Gastroesophageal sphincter (tissue), 3 donors: ENCODE measurements at regions not wholly inside any gene's neighbourhood (a gene's known extent, or its start where the extent isn't known, plus 50 kb on each side); places are given as distances from the start of the nearest gene placed in this dataset.
"Not testable (repeated sequence)": the region's sequence is repeated elsewhere in the genome, so short reads cannot be mapped to it uniquely, and the experiment has no call there.

Source experiments
- POLR2A ChIP-seq, 2 donors: fragments of 450-650 bp; IDR thresholded peaks; one replicate each; pipeline ENCODE4 v1.6.1; 2017; ENCODE audit warnings: antibody characterized with exemption in 2 of 2, mild to moderate bottlenecking in 2 of 2, moderate library complexity in 1 of 2
- POLR2AphosphoS5 ChIP-seq: sonication (generic); formaldehyde crosslinking; IDR thresholded peaks from one replicate; pipeline ENCODE4 v1.6.1; 2017; ENCODE audit warnings: antibody characterized with exemption
- TF ChIP-seq, protein P1 (sequence below), 4 experiments: fragments of 200-600 bp in 2 of 4; fragments of 450-650 bp in 2 of 4; sonication (generic) in 1 of 4; IDR thresholded peaks; one replicate each; pipeline ENCODE4 v1.5.1; 2017 to 2019; ENCODE audit warnings: antibody characterized with exemption in 4 of 4, mild to moderate bottlenecking in 2 of 4, moderate library complexity in 2 of 4

- TF ChIP-seq POLR2A (IDR thresholded peaks at IDR 0.05); POLR2AphosphoS5: not testable (repeated sequence)
- TF ChIP-seq, protein P1, sequence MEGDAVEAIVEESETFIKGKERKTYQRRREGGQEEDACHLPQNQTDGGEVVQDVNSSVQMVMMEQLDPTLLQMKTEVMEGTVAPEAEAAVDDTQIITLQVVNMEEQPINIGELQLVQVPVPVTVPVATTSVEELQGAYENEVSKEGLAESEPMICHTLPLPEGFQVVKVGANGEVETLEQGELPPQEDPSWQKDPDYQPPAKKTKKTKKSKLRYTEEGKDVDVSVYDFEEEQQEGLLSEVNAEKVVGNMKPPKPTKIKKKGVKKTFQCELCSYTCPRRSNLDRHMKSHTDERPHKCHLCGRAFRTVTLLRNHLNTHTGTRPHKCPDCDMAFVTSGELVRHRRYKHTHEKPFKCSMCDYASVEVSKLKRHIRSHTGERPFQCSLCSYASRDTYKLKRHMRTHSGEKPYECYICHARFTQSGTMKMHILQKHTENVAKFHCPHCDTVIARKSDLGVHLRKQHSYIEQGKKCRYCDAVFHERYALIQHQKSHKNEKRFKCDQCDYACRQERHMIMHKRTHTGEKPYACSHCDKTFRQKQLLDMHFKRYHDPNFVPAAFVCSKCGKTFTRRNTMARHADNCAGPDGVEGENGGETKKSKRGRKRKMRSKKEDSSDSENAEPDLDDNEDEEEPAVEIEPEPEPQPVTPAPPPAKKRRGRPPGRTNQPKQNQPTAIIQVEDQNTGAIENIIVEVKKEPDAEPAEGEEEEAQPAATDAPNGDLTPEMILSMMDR (IDR thresholded peaks at IDR 0.05): not testable (repeated sequence)
Measured at GRCh38 chr2:71958426-71958825, 189.2 kb downstream of the CYP26B1 start.
